Stimulated activated naive B cell treated with anti-CD40 and anti-IgM and Interleukin-4, amounts not matched to agents 10 μg/mL and 1 μg/mL and 100 μg/mL, for 72 hours (primary cell): ENCODE measurements at regions not wholly inside any gene's neighbourhood (a gene's known extent, or its start where the extent isn't known, plus 50 kb on each side); places are given as distances from the start of the nearest gene placed in this dataset.
"Not testable (repeated sequence)": the region's sequence is repeated elsewhere in the genome, so short reads cannot be mapped to it uniquely, and the experiment has no call there.

Experiments
- ATAC-seq, 2 donors: fragments of 150-1000 bp; cut with Tn5 transposase; replicated peaks; 2 replicates each; pipeline ENCODE4 v1.10.0; 2021; ENCODE audit warnings: moderate library complexity in 1 of 2
- DNase-seq: peaks from one replicate; pipeline ENCODE4 v3.0.0; 2021
- H3K27ac Mint-ChIP-seq: one replicate; pipeline ENCODE4 v1.8.0; 2022; ENCODE audit warnings: mild to moderate bottlenecking, mixed read lengths
- H3K27me3 Mint-ChIP-seq, 2 donors: one replicate each; pipeline ENCODE4 v1.8.0; 2022; ENCODE audit warnings: mixed read lengths in 2 of 2
- H3K36me3 Mint-ChIP-seq, 2 donors: one replicate each; pipeline ENCODE4 v1.8.0; 2022; ENCODE audit warnings: mixed read lengths in 2 of 2, mild to moderate bottlenecking in 1 of 2
- H3K4me1 Mint-ChIP-seq, 2 donors: one replicate each; pipeline ENCODE4 v1.8.0; 2022; ENCODE audit warnings: mixed read lengths in 2 of 2, mild to moderate bottlenecking in 1 of 2
- H3K4me3 Mint-ChIP-seq, 2 donors: one replicate each; pipeline ENCODE4 v1.8.0; 2022; ENCODE audit warnings: mild to moderate bottlenecking in 2 of 2, mixed read lengths in 2 of 2, moderate library complexity in 1 of 2
- H3K9me3 Mint-ChIP-seq, 2 donors: one replicate each; pipeline ENCODE4 v1.8.0; 2022; ENCODE audit warnings: mixed read lengths in 2 of 2, mild to moderate bottlenecking in 1 of 2

DNA sequence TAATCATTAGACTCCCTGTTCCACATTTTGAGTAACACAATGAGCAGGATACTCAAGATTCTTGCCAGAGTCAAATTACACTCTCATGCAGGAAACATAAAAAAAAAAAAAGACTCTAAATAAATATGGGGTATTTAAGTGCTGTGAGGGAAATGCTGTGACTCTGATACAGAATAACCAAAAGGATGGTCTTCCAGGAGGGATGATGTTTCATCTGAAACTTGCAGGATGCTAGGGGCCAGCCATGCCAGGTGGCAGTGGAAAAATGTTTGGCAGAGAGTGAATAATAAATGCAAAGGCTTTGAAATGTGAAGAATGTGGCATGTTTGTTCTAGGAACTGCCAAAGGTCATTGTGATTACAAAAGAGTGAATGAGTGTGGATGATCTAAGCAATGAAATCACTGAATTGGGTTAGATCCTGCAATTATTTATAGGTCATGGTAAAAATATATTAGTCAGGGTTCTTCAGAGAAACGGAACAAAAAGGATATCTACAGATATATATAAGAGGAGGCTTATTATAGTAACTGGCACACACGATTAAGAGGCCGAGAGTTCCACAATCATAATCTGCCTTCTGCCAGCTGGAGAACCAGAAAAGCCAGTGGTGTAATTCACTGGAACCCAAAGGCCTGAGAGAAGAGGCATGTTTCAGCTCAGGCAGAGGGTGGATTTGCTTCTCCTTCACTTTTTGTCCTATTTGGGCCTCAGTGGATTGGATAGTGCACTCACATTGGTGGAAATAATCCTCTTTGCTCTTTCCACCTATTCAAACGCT, 1832.8 kb upstream of the MIR17HG start:
- DNase-seq (no peak), ATAC-seq (no peak)
- H3K27ac Mint-ChIP-seq, result no peak overlapping the region
- H3K9me3 Mint-ChIP-seq, result peaks cover 12 to 17% of the 10 kb centered on the region in 2 donors
- H3K27me3 Mint-ChIP-seq, result no peaks in the 10 kb centered on the region
- H3K4me1 Mint-ChIP-seq, result no peaks in the 10 kb centered on the region
- no peaks in the 10 kb centered on the region for H3K36me3 Mint-ChIP-seq
- H3K4me3 Mint-ChIP-seq, result no peak overlapping the region

DNA sequence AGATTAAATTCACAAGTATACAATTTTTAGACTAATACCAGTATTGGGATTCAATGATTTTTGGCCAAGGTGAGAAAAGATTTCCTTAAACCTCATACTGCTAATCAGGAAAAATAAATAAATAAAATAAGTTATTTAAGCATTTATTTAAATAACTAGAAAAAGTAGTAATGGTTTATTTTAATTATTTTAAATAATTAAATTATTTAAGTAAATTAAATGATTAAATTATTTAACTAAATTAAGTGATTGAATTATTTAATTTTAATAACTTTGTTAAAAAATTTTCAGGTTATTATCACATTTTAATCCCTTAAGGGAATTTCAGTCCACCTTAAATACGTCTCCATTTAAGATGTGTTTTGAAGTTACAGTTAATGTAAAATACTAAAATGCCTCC, 1831.5 kb upstream of the MIR17HG start:
- Mint-ChIP-seq H3K4me3 (no peak overlapping the region), H3K4me1 (no peaks in the 10 kb centered on the region), H3K9me3 (peaks cover 12% of the 10 kb centered on the region in 2 donors), H3K27ac (no peak overlapping the region), H3K27me3 (no peaks in the 10 kb centered on the region), H3K36me3 (no peaks in the 10 kb centered on the region)
- DNase-seq (no peak), ATAC-seq (no peak)

DNA sequence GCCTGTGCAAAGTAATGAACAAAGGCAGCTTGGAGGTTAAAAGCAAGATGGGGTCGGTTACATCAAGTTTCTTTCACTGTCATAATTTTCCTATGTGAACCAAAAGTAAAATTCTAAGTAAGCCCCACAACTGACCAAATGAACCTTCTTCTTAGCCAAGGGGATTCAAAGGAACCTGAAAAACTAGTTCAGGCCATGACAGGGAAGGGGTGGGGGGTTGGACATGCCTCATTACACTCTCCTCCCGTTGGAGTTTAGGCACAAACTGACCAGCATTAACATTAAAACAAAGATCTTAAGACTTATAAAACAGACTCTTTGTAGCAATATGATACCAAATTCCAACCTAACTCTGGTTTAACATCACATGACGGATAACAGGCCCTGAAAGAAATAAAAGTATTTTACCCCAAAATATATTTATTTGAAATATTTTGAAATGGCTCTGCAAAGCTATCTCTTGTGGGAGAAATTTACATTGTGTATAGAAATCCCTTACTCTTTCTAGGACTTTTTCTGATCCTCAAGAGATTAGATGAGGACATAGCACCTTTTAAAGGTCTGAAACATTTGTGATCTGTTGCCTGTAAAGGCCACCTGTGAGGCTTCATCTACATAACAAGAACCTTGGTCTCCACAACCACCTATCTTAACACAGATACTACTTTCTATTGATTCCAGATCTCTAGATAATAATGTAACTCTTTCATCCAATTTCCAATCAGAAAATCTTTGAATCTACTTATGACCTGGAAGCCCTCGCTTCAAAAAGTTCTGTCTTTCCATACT, 1829.0 kb upstream of the MIR17HG start:
- DNase-seq, result no peak
- H3K27me3 Mint-ChIP-seq, result no peaks in the 10 kb centered on the region

DNA sequence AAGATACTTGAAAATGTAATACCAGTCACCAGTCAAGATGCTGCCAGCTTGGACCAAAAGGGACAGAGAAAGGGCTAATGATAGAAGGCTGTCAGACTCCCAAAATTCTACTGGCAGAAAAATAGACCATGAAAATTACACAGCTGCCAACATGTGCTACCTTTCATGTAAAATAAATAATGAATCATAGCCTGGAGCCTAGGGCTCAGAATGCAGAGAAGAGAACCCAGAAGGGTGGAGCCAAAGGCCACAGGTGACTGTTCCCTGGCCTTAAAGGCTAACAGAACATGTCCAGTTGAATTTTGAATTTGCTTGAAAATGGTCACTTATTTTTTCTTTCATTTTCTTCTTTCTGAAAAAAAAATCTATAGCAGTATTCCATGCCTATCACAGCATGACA, 1827.0 kb upstream of the MIR17HG start:
- H3K27me3 Mint-ChIP-seq, result no peaks in the 10 kb centered on the region
- no peak overlapping the region for H3K4me3 Mint-ChIP-seq
- H3K9me3 Mint-ChIP-seq, result peaks cover 11% of the 10 kb centered on the region in 2 donors
- ATAC-seq (no peak), DNase-seq (no peak)
- H3K27ac Mint-ChIP-seq, result no peak overlapping the region
- H3K4me1 Mint-ChIP-seq, result no peaks in the 10 kb centered on the region
- no peaks in the 10 kb centered on the region for H3K36me3 Mint-ChIP-seq

More for the DNA sequence above, 1829.0 kb upstream of the MIR17HG start:
- H3K36me3 Mint-ChIP-seq, result no peaks in the 10 kb centered on the region
- H3K4me3 Mint-ChIP-seq, result no peak overlapping the region
- H3K9me3 Mint-ChIP-seq, result peaks cover 7 to 10% of the 10 kb centered on the region in 2 donors
- no peaks in the 10 kb centered on the region for H3K4me1 Mint-ChIP-seq
- H3K27ac Mint-ChIP-seq, result no peak overlapping the region
- no peak for ATAC-seq

DNA sequence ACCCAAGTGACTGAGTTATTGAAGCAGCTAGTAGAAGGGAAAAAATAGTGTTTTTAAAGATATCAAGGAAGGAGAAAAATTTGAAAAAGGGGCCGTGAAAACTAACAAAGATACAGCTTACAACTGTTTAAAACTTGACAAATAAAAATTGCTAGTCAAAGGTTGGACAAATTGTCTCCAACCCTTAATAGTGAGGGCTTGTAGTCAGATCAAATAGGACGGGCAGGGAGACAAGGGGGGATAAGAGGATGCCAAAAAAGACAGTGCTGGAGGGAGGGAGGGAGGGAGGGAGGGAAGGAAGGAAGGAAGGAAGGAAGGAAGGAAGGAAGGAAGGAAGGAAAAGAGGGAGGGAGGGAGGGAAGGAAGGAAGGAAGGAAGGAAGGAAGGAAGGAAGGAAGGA, 1825.8 kb upstream of the MIR17HG start:
- not testable (repeated sequence) for H3K4me3 Mint-ChIP-seq, H3K4me1 Mint-ChIP-seq, H3K36me3 Mint-ChIP-seq, H3K27ac Mint-ChIP-seq, DNase-seq, H3K27me3 Mint-ChIP-seq, ATAC-seq
- peaks cover 11% of the 10 kb centered on the region in 2 donors for H3K9me3 Mint-ChIP-seq

DNA sequence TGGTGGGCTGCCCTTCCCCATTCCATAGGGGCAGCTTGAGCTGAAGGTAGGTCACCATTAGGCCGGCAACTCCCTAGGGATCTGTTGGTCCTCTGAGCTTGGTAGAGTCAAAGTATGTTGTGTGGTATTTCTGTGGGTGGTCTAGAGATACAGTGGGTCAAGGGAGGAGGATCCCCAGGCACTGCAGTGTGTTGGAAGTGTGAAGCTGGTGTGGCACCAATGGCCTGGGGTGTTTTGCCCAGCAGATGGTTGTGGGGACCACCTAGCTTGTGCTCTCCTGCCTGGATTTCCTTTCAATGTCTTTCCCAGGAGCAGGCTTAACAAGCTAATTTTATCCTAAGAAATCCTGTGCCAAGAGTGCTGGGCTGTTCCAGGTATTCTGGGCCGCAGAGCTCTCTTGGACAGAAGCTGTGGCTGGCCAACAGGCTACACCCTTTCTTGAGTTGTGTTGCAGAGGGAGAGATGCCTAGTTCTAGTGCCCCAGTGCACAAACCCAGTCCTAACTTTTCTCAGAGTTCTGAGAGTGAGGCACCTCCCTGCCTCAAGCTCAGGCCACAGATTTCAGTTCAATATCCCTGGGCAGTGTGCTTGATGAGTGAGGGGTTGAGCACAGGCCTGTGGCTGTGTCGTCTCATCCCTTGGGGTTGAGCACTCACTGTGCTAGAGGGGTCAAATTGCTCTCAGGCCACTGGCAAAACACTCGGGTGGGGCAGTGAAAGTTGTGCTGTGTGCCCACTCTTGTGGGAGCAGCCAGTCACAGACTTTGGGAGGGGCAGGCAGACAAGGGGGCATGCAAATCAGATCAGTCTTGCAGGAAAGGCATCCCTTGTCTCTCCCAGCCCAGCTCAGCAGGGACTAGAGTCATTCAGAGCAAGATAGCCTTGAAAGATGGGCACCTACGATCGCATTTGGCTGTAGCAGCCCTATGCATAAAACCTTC, 1806.1 kb upstream of the MIR17HG start:
- H3K27ac Mint-ChIP-seq, result no peak overlapping the region
- ATAC-seq (no peak), DNase-seq (no peak)
- H3K36me3 Mint-ChIP-seq, result no peaks in the 10 kb centered on the region
- H3K9me3 Mint-ChIP-seq, result peaks cover 0 to 9% of the 10 kb centered on the region in 2 donors
- H3K27me3 Mint-ChIP-seq, result no peaks in the 10 kb centered on the region
- H3K4me3 Mint-ChIP-seq, result no peak overlapping the region
- no peaks in the 10 kb centered on the region for H3K4me1 Mint-ChIP-seq

DNA sequence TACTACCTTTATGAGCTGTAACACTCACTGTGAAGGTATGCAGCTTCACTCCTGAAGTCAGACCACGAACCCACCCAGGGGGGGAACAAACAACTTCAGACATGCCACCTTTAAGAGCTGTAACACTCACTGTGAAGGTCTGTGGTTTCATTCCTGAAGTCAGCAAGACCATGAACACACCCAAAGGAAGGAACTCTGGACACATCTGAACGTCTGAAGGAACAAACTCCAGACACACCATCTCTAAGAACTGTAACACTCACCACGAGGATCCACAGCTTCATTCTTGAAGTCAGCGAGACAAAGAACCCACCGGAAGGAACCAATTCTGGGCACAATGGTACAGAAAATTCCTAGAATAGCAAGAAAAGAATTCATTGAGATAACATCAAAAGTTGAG, 1796.5 kb upstream of the MIR17HG start:
- Mint-ChIP-seq H3K4me1 (no peaks in the 10 kb centered on the region), H3K36me3 (no peaks in the 10 kb centered on the region), H3K27me3 (no peaks in the 10 kb centered on the region), H3K27ac (no peak overlapping the region), H3K9me3 (no peaks in the 10 kb centered on the region), H3K4me3 (no peak overlapping the region)
- ATAC-seq, result no peak
- DNase-seq, result no peak

DNA sequence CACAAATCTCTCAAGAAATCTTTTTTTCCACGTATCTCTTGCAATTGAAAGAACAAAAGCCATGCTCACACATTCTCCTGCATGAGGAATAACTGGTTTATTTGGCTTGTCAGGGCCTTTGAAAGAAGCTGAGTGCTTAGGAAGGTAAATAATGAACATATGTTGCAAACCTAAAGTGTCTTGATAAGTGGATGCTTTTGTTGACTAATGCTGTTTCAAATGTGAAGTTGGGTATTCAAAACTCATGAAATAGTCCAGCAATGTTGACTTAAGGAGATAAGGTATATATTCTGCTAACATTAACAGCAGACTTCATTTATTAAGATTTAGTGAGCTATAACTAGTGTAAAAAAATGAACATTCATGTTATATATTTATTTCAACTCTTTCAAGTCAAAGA, 1792.7 kb upstream of the MIR17HG start:
- no peak for ATAC-seq
- DNase-seq, result no peak
- Mint-ChIP-seq H3K4me1 (no peaks in the 10 kb centered on the region), H3K4me3 (no peak overlapping the region), H3K27ac (no peak overlapping the region), H3K27me3 (no peaks in the 10 kb centered on the region), H3K9me3 (no peaks in the 10 kb centered on the region), H3K36me3 (no peaks in the 10 kb centered on the region)

DNA sequence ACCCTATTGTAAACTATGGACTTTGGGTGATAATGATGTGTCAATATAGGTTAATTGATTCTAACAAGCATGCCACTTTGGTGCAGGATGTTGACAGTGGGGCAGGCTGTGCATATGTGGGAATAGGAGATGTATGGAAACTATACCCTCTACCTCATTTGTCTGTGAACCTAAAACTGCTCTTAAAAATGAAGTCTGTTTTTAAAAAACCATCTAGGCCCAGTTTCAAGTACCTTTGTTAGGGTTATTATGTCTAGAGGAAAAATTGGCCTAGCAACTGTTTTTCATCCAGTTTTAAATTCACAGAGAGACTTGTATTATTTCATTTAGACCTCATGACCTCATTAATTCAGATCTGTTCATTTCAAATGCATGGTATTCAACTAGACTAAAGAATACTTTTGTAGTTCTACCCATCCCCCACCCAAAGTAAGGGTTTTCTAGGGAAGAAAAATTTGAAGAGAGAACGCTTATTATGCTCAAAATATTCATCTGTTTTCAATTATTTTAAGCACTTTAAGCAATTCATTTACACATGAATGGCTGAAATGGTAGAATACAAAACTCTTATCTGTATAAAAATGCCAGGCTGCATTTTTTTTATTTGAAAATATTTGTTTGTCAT, 1781.9 kb upstream of the MIR17HG start:
- Mint-ChIP-seq H3K9me3 (peaks cover 3 to 4% of the 10 kb centered on the region in 2 donors), H3K27me3 (no peaks in the 10 kb centered on the region), H3K36me3 (no peaks in the 10 kb centered on the region), H3K4me1 (no peaks in the 10 kb centered on the region), H3K4me3 (no peak overlapping the region), H3K27ac (no peak overlapping the region)
- DNase-seq (no peak), ATAC-seq (no peak)

DNA sequence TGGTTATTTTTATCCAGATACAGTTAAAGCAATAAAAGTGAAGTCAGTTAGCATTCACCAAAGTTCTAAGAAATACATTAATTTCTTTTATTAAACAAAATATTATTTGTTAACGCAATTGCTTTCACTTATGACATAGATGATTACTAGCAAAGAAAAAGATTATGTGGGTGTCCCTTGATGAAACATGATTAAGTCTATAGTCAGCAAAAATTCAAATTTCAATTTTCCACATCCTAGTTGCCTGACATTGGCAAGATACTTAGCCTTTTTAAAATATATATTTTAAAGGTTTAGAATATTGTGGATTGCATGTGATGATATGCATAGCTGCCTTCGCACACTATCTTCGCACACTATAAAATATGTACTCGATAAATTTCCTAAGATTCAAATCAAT, 1780.5 kb upstream of the MIR17HG start:
- Mint-ChIP-seq H3K4me3 (no peak overlapping the region), H3K27ac (no peak overlapping the region), H3K36me3 (no peaks in the 10 kb centered on the region), H3K4me1 (no peaks in the 10 kb centered on the region), H3K27me3 (no peaks in the 10 kb centered on the region), H3K9me3 (peaks cover 6 to 8% of the 10 kb centered on the region in 2 donors)
- no peak for ATAC-seq
- no peak for DNase-seq

DNA sequence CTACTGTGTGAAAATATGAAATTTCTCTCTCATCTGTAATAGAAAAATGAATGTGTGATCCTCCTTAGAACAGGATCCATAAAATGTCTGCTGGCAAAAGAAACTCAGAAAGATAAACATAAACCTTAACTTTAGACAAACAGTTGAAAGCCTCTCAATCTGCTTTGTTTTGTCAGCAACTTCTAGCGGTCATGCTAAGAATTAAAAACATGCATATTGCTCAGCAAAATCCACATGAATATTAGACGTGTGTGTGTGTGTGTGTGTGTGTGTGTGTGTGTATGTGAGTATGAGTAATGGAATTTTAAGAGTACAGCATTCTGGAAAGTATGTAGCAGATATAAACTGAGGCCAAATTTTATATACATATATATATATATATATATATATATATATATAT, 1779.2 kb upstream of the MIR17HG start:
- DNase-seq (no peak), ATAC-seq (no peak)
- Mint-ChIP-seq H3K27ac (no peak overlapping the region), H3K4me1 (no peaks in the 10 kb centered on the region), H3K9me3 (peaks cover 6 to 8% of the 10 kb centered on the region in 2 donors), H3K27me3 (no peaks in the 10 kb centered on the region), H3K4me3 (no peak overlapping the region), H3K36me3 (no peaks in the 10 kb centered on the region)

DNA sequence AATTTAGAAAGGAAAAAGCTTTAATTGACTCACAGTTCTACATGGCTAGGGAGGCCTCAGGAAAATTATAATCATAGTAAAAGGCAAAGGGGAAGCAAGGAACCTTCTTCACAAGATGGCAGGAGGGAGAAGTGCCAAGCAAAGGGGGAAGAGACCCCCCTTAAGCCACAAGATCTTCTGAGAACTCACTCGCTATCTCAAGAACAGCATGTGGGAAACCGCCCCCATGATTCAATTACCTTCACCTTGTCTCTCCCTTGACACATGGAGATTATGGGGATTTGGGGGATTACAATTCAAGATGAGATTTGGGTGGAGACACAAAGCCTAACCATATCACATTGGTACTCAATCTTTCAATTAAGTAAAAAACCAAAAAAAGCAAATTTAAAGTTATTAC, 1778.7 kb upstream of the MIR17HG start:
- Mint-ChIP-seq H3K36me3 (no peaks in the 10 kb centered on the region), H3K4me3 (no peak overlapping the region), H3K9me3 (peaks cover 6 to 8% of the 10 kb centered on the region in 2 donors), H3K27me3 (no peaks in the 10 kb centered on the region), H3K4me1 (no peaks in the 10 kb centered on the region), H3K27ac (no peak overlapping the region)
- no peak for DNase-seq
- ATAC-seq, result no peak

DNA sequence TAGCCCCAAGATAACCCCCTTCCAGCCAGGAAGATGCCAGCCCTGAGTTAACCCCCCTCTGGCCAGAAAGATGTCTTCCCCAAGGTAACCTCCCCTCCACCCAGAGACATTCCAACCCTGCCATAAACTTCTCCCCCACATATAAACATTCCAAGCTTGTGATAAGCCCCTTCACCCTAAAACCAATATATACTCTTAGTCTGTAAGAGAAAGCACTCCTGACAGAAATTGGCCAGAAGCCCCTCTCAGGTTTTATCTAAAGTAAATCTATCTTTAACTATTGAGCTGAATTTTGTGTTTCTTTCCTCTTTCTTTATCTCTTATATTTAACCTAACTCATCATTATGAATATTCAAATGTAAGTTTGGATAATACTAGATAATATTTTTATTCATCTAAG, 1775.8 kb upstream of the MIR17HG start:
- no peak overlapping the region for H3K27ac Mint-ChIP-seq
- H3K36me3 Mint-ChIP-seq, result no peaks in the 10 kb centered on the region
- no peak for ATAC-seq
- no peak overlapping the region for H3K4me3 Mint-ChIP-seq
- H3K9me3 Mint-ChIP-seq, result peaks cover 8 to 10% of the 10 kb centered on the region in 2 donors
- H3K27me3 Mint-ChIP-seq, result no peaks in the 10 kb centered on the region
- no peaks in the 10 kb centered on the region for H3K4me1 Mint-ChIP-seq
- DNase-seq, result no peak

DNA sequence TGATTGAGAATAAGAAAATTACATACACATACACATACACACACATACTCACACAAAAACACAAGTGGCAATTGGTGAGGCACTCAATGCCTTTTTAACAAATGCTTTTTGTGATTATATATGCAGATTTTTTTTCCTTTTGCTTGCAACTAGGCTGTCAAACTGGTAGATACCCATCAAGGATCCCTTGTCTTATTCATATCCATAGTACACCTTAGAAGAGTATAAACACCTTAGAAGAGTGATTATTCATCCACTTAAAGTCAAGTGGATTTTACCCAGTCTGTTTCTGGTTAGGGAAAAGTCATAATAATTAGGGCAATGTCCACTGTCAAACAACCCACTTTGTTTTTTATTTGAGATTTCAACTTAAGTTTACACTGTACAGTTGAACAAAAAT, 1773.4 kb upstream of the MIR17HG start:
- Mint-ChIP-seq H3K27ac (no peak overlapping the region), H3K36me3 (no peaks in the 10 kb centered on the region), H3K4me1 (no peaks in the 10 kb centered on the region), H3K27me3 (no peaks in the 10 kb centered on the region), H3K9me3 (peaks cover 8 to 10% of the 10 kb centered on the region in 2 donors), H3K4me3 (no peak overlapping the region)
- DNase-seq (no peak), ATAC-seq (no peak)
